Right atrium auricular region (tissue), 2 donors: ENCODE measurements at regions not wholly inside any gene's neighbourhood (a gene's known extent, or its start where the extent isn't known, plus 50 kb on each side); places are given as distances from the start of the nearest gene placed in this dataset.

Experiments used
- DNase-seq: peaks from one replicate; pipeline ENCODE4 v3.0.0-alpha.2; 2019; ENCODE audit warnings: low spot score
- H3K27ac ChIP-seq, 2 donors: fragments of 200-600 bp; sonication (generic); 1 replicate in 1 of 2; 2 replicates in 1 of 2; pipeline ENCODE4 v1.5.1; 2016 to 2019
- H3K27me3 ChIP-seq, 2 donors: fragments of 200-600 bp; sonication (generic); one replicate each; pipeline versions ENCODE4 v1.5.1 to v1.6.0; 2017 to 2019
- H3K36me3 ChIP-seq: fragments of 200-600 bp; sonication (generic); one replicate; pipeline ENCODE4 v1.5.1; 2016
- H3K4me1 ChIP-seq, 2 donors: fragments of 200-600 bp; sonication (generic); one replicate each; pipeline versions ENCODE4 v1.5.1 to v1.6.0; 2017 to 2019
- H3K4me3 ChIP-seq, 2 donors: fragments of 200-600 bp; sonication (generic); 1 replicate in 1 of 2; 2 replicates in 1 of 2; pipeline ENCODE4 v1.5.1; 2017 to 2019; ENCODE audit warnings: mild to moderate bottlenecking in 1 of 2, moderate library complexity in 1 of 2
- H3K9me3 ChIP-seq, 2 donors: fragments of 200-600 bp; sonication (generic); one replicate each; pipeline ENCODE4 v1.5.1; 2019
- TF ChIP-seq, protein P1 (sequence below), 2 donors: fragments of 200-600 bp; sonication (generic); IDR thresholded peaks; one replicate each; pipeline ENCODE4 v1.5.1; 2019; ENCODE audit warnings: antibody characterized with exemption in 2 of 2

DNA sequence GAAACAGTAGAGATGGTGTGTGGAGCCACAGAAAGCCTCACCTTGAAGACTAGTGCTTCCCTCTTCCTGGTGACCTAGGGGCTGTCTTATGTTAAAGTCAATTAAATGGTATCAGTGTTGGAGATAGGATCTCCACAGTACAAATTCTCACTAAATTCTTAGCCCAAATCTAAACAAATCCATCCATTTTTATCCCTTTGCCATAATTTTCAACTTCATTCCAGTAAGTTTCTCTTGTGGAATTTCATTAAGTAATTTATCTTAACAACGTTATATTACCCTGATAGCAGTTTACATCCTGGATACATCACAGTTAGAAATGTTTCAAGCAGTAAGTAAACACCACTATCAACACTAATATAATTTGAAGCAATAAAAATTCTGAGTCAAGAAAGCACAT, 989.4 kb upstream of the NXPH2 start:
- DNase-seq: no peak
- Histone ChIP-seq H3K27me3 (no peaks in the 10 kb centered on the region), H3K36me3 (no peaks in the 10 kb centered on the region), H3K4me3 (no peak overlapping the region), H3K27ac (no peak overlapping the region), H3K4me1 (no peaks in the 10 kb centered on the region), H3K9me3 (no peaks in the 10 kb centered on the region)
- TF ChIP-seq, protein P1, sequence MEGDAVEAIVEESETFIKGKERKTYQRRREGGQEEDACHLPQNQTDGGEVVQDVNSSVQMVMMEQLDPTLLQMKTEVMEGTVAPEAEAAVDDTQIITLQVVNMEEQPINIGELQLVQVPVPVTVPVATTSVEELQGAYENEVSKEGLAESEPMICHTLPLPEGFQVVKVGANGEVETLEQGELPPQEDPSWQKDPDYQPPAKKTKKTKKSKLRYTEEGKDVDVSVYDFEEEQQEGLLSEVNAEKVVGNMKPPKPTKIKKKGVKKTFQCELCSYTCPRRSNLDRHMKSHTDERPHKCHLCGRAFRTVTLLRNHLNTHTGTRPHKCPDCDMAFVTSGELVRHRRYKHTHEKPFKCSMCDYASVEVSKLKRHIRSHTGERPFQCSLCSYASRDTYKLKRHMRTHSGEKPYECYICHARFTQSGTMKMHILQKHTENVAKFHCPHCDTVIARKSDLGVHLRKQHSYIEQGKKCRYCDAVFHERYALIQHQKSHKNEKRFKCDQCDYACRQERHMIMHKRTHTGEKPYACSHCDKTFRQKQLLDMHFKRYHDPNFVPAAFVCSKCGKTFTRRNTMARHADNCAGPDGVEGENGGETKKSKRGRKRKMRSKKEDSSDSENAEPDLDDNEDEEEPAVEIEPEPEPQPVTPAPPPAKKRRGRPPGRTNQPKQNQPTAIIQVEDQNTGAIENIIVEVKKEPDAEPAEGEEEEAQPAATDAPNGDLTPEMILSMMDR (IDR thresholded peaks at IDR 0.05): no peak

DNA sequence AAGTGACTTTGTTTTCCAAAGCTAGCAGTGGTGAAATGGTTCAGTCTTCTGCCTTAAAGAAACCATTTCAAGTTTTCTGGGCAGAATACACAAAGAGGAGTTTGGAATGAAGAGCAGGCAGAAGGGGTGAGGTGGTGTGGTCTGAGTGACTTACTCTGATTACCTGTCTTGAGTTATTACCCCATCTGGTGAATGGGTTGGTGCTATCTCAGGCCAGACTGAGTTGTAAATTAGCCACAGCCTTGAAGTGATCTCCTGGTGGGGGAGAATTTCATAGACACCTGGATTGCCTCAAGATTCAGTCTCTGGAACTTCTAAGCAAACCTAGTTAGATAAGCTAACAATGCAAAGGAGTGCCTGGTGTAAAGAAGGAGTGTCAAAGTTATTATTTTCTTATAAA, 983.5 kb upstream of the NXPH2 start:
- Histone ChIP-seq H3K27me3 (no peaks in the 10 kb centered on the region), H3K36me3 (no peaks in the 10 kb centered on the region), H3K4me3 (no peak overlapping the region), H3K27ac (no peak overlapping the region), H3K9me3 (no peaks in the 10 kb centered on the region), H3K4me1 (no peaks in the 10 kb centered on the region)
- DNase-seq: no peak
- TF ChIP-seq, protein P1 (IDR thresholded peaks at IDR 0.05): no peak

DNA sequence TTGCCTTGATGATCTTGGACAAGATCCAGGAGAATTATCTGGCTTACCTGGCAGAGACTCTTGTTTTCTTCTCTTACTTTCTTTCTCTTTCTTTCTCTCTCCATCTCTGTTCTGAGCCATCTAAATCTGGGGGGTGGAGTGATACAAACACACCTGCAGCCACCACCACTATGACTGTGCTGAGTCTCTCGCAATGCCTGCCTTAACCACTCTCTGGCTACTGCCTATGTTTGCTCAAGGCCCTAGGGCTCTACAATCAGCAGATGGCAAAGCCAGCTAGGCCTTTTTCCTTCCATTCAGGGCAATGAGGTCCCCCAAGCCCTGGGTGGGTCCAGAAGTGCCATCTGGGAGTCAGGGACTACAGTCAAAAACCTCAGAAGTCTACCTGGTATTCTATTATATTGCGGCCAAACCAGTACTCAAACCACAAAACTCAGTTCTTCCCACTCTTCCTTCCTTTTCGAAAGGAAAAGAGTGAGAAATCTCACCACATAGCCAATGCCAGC, 978.9 kb upstream of the NXPH2 start:
- H3K27me3 ChIP-seq: no peaks in the 10 kb centered on the region
- H3K27ac ChIP-seq: no peak overlapping the region
- H3K9me3 ChIP-seq: peaks cover 0 to 20% of the 10 kb centered on the region in 2 donors
- H3K4me3 ChIP-seq: no peak overlapping the region
- TF ChIP-seq, protein P1 (IDR thresholded peaks at IDR 0.05): no peak
- no peaks in the 10 kb centered on the region for H3K4me1 ChIP-seq
- DNase-seq: no peak
- no peaks in the 10 kb centered on the region for H3K36me3 ChIP-seq

DNA sequence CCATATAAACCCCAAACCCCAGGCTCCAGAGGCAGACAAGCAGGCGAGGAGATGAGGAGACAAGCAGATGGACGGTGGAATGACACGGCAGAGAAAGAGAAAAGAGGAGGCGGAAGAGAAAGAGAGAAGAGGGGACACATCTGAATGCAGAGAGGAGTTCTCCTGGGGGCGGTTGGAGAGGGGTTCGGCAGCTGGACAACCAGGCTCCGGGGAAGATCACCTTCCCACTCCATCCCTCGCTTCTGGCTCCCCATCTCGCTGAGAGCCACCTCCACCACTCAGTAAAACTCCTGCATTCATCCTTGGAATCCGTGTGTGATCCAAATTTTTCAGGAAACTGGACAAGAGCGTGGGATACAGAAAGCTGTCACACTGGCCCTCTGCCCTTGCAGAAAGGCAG, 966.7 kb upstream of the NXPH2 start:
- Histone ChIP-seq H3K27me3 (no peaks in the 10 kb centered on the region), H3K4me3 (no peak overlapping the region), H3K4me1 (no peaks in the 10 kb centered on the region), H3K36me3 (no peaks in the 10 kb centered on the region), H3K27ac (no peak overlapping the region), H3K9me3 (peaks cover 0 to 8% of the 10 kb centered on the region in 2 donors)
- no peak for DNase-seq
- TF ChIP-seq, protein P1 (IDR thresholded peaks at IDR 0.05): no peak

DNA sequence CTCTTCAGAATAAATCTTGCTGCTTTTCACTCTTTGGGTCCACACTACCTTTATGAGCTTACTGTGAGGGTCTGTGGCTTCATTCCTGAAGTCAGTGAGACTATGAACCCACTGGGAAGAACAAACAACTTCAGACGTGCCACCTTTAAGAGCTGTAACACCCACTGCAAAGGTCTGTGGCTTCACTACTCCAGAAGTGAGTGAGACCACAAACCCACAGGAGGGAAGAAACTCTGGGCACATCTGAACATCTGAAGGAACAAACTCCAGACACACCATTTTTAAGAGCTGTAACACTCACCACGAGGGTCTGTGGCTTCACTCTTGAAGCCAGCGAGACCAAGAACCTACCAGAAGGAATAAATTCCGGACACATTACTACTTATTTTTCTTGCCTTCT, 964.1 kb upstream of the NXPH2 start:
- TF ChIP-seq, protein P1 (IDR thresholded peaks at IDR 0.05): no peak
- Histone ChIP-seq H3K9me3 (no peaks in the 10 kb centered on the region), H3K27me3 (no peaks in the 10 kb centered on the region), H3K4me1 (no peaks in the 10 kb centered on the region), H3K4me3 (no peak overlapping the region), H3K36me3 (no peaks in the 10 kb centered on the region), H3K27ac (no peak overlapping the region)
- no peak for DNase-seq
